Colonic mucosa (tissue), 4 donors: ENCODE measurements at regions not wholly inside any gene's neighbourhood (a gene's known extent, or its start where the extent isn't known, plus 50 kb on each side); places are given as distances from the start of the nearest gene placed in this dataset.

Source experiments
- DNase-seq: peaks from one replicate; pipeline ENCODE4 v3.0.0-alpha.2; 2020
- H3K27ac ChIP-seq: fragments of 200-600 bp; one replicate; pipeline ENCODE4 v1.8.0; 2021
- H3K27me3 ChIP-seq: fragments of 200-600 bp; one replicate; pipeline ENCODE4 v1.8.0; 2021
- H3K36me3 ChIP-seq: fragments of 200-600 bp; one replicate; pipeline ENCODE4 v1.8.0; 2021
- H3K4me1 ChIP-seq: fragments of 200-600 bp; one replicate; pipeline ENCODE4 v1.8.0; 2021; ENCODE audit warnings: mild to moderate bottlenecking
- H3K4me3 ChIP-seq: fragments of 200-600 bp; one replicate; pipeline ENCODE4 v1.8.0; 2021
- H3K9ac ChIP-seq, 2 donors: one replicate each; pipeline ENCODE4 v1.7.0; 2013; ENCODE audit warnings: control low read depth in 2 of 2, low read depth in 2 of 2, low read length in 2 of 2
- H3K9me3 ChIP-seq: fragments of 200-600 bp; one replicate; pipeline ENCODE4 v1.8.0; 2021
- intact Hi-C: fragments of 100-400 bp; cut with DNase I; formaldehyde crosslinking; loops from one replicate; pipeline ENCODE4 v1.14.1; 2022
- TF ChIP-seq, protein P1 (sequence below): fragments of 200-600 bp; IDR thresholded peaks from one replicate; pipeline ENCODE4 v1.8.0; 2022; ENCODE audit warnings: antibody characterized with exemption, mild to moderate bottlenecking
- donor health status: healthy.
- donor health status: DM: no; HTN: no; CAD: no.
- donor health status: DM: no; HTN: no; CAD: no.

- intact Hi-C loops, result no loop called here
- no peak overlapping the region for H3K4me3 ChIP-seq
Measured at GRCh38 chr12:24297516-24297915, 348.0 kb upstream of the SOX5 start.

DNA sequence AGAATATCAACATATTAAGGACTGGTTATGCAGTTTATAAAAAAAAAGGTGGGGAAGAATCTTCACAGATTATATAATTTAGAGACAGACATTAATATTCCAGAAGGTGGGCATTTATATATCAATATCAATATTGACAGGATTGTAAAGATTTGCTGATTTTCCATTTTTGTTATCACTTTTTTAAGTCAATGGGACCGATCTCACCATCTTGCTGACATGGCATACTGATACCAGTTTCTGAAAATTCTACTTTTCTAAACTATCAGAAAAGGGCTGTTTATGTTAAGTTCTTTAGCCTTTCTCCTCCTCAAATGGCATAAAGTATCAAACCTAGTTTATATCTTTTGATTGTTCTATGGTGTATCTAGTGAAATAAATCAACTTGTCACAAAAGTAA lies 344.1 kb upstream of the SOX5 start:
- DNase-seq, result no peak
- Histone ChIP-seq H3K9me3 (no peaks in the 10 kb centered on the region), H3K4me3 (no peak overlapping the region), H3K27ac (no peak overlapping the region), H3K9ac (no peak overlapping the region), H3K36me3 (no peaks in the 10 kb centered on the region), H3K27me3 (no peaks in the 10 kb centered on the region), H3K4me1 (no peaks in the 10 kb centered on the region)
- intact Hi-C loops, result no loop called here
- TF ChIP-seq, protein P1, sequence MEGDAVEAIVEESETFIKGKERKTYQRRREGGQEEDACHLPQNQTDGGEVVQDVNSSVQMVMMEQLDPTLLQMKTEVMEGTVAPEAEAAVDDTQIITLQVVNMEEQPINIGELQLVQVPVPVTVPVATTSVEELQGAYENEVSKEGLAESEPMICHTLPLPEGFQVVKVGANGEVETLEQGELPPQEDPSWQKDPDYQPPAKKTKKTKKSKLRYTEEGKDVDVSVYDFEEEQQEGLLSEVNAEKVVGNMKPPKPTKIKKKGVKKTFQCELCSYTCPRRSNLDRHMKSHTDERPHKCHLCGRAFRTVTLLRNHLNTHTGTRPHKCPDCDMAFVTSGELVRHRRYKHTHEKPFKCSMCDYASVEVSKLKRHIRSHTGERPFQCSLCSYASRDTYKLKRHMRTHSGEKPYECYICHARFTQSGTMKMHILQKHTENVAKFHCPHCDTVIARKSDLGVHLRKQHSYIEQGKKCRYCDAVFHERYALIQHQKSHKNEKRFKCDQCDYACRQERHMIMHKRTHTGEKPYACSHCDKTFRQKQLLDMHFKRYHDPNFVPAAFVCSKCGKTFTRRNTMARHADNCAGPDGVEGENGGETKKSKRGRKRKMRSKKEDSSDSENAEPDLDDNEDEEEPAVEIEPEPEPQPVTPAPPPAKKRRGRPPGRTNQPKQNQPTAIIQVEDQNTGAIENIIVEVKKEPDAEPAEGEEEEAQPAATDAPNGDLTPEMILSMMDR, result no peak

More at GRCh38 chr12:24297516-24297915, 348.0 kb upstream of the SOX5 start:
- Histone ChIP-seq H3K9me3 (no peaks in the 10 kb centered on the region), H3K27me3 (no peaks in the 10 kb centered on the region), H3K36me3 (no peaks in the 10 kb centered on the region), H3K4me1 (no peaks in the 10 kb centered on the region), H3K27ac (no peak overlapping the region), H3K9ac (no peak overlapping the region)
- no peak for DNase-seq
- TF ChIP-seq, protein P1, result no peak

- Histone ChIP-seq H3K4me1 (no peaks in the 10 kb centered on the region), H3K9ac (no peak overlapping the region), H3K9me3 (no peaks in the 10 kb centered on the region), H3K4me3 (no peak overlapping the region), H3K36me3 (no peaks in the 10 kb centered on the region), H3K27ac (no peak overlapping the region), H3K27me3 (no peaks in the 10 kb centered on the region)
- TF ChIP-seq, protein P1, result no peak
- DNase-seq, result no peak
- intact Hi-C loops, result no loop called here
Measured at GRCh38 chr12:24287963-24288362, 338.5 kb upstream of the SOX5 start.

DNA sequence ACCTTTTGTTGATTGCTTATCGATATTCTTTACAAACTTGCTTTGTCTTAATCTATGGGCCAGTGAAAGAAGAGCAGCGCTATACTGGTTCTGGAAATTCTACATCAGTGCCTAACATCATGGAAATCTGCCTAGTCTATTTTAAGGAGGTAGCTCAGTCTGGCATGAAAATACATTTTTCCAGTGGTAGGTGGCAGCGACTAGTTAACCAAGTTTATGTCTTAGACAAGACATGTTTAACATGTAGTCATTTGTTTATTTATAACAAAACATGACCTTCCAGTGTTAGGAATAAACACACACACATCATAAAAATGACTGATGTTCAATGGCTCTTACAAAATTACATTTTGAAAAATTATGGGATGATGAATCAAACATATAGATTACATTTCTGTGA lies 336.0 kb upstream of the SOX5 start:
- Histone ChIP-seq H3K9me3 (no peaks in the 10 kb centered on the region), H3K27me3 (no peaks in the 10 kb centered on the region), H3K4me1 (no peaks in the 10 kb centered on the region), H3K9ac (no peak overlapping the region), H3K4me3 (no peak overlapping the region), H3K27ac (no peak overlapping the region), H3K36me3 (no peaks in the 10 kb centered on the region)
- DNase-seq, result no peak
- TF ChIP-seq, protein P1, result no peak
- intact Hi-C loops, result no loop called here

DNA sequence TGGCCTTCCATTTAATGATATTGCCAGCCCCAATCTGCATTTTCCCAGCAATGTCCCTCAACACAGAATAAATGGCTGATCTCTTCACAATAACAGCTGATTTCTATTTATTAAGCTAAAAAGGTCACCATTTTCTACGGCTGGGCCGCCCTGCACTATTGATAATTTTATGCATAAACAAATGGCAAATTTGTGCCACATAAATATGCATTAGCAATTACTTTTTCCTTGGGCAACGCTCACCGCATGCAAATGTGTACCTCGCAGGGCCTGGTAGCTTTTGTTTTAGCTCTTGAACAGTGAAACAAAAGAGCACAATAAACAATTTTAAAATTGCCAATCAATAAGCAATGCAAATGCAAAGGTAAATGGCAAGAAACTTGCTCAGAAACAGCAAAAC lies 331.9 kb upstream of the SOX5 start:
- DNase-seq, result no peak
- Histone ChIP-seq H3K27ac (no peak overlapping the region), H3K27me3 (no peaks in the 10 kb centered on the region), H3K9ac (no peak overlapping the region), H3K4me1 (no peaks in the 10 kb centered on the region), H3K36me3 (no peaks in the 10 kb centered on the region), H3K9me3 (no peaks in the 10 kb centered on the region), H3K4me3 (no peak overlapping the region)
- intact Hi-C loops, result no loop called here
- TF ChIP-seq, protein P1, result no peak
